ENCODE measurements at regions not wholly inside any gene's neighbourhood (a gene's known extent, or its start where the extent isn't known, plus 50 kb on each side); places are given as distances from the start of the nearest gene placed in this dataset.

DNA sequence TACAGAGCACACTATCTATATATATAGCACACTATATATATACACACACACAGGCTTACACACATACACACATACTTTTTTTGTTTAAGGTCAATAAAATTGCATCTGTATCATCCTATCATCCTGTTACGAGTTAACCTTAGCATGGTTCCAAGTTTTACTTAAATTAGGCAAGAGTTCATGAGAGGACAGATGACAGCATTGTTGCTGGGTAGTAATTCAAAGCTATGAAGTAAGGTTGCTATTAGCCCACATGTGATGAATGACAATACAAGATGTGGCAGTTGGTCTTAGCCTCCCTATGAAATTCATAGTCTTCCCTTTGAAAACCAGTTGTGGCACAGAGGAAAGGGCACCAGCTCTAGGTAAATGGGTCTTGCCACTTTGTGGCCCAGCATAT lies 438.1 kb downstream of the ACTL7B start:
- Histone ChIP-seq H3K36me3 (no peaks in the 10 kb centered on the region), H3K9me3 (no peaks in the 10 kb centered on the region), H3K27me3 (no peaks in the 10 kb centered on the region), H3K4me3 (no peak overlapping the region), H3K4me1 (no peaks in the 10 kb centered on the region), H3K27ac (no peak overlapping the region)
- no peak for TF ChIP-seq POLR2A (IDR thresholded peaks at IDR 0.05)
- TF ChIP-seq, protein P1, sequence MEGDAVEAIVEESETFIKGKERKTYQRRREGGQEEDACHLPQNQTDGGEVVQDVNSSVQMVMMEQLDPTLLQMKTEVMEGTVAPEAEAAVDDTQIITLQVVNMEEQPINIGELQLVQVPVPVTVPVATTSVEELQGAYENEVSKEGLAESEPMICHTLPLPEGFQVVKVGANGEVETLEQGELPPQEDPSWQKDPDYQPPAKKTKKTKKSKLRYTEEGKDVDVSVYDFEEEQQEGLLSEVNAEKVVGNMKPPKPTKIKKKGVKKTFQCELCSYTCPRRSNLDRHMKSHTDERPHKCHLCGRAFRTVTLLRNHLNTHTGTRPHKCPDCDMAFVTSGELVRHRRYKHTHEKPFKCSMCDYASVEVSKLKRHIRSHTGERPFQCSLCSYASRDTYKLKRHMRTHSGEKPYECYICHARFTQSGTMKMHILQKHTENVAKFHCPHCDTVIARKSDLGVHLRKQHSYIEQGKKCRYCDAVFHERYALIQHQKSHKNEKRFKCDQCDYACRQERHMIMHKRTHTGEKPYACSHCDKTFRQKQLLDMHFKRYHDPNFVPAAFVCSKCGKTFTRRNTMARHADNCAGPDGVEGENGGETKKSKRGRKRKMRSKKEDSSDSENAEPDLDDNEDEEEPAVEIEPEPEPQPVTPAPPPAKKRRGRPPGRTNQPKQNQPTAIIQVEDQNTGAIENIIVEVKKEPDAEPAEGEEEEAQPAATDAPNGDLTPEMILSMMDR (IDR thresholded peaks at IDR 0.05) = no peak
- no peak for DNase-seq

DNA sequence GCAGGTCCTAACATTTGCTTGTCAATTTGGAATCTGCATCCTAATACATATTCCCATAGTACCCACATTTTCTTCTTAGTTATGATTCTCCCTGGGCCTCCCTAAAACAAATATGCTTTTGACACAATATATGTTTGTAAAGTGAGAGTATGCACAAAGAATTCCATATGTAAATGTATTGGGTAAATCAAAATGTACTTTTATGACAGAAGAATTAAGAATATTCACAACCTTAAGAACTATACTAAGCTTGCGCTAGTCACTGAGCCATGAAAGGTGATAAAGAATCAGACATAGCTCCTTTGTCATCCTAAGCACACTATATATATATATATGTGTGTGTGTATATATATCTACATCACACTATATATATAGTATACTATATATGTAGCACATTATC lies 438.5 kb downstream of the ACTL7B start:
- Histone ChIP-seq H3K4me1 (no peaks in the 10 kb centered on the region), H3K36me3 (no peaks in the 10 kb centered on the region), H3K9me3 (no peaks in the 10 kb centered on the region), H3K27me3 (no peaks in the 10 kb centered on the region), H3K27ac (no peak overlapping the region), H3K4me3 (no peak overlapping the region)
- TF ChIP-seq POLR2A (IDR thresholded peaks at IDR 0.05) = no peak
- TF ChIP-seq, protein P1 (IDR thresholded peaks at IDR 0.05) = no peak
- no peak for DNase-seq

DNA sequence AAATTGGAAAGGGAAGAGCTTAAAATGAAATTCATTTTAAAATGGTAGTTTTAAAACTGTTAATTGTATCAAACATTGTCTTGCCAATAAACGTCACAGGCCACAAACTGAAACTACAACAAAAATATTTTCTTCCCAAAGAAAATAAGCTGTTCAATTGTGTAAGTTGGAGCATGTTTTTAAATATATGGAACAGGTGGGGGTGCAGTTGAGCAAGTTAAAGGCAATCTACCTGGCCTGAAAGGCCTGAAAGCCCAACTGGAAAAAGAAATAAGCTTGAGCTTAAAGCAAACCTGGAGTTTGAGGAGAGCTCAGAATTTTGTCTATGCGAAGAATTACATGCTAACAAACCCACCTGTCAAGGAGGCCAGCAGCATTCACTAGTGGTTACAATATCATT lies 439.5 kb downstream of the ACTL7B start:
- TF ChIP-seq POLR2A (IDR thresholded peaks at IDR 0.05) = no peak
- TF ChIP-seq, protein P1 (IDR thresholded peaks at IDR 0.05) = peak in 2 of 6 experiments; percentile 12 to 18

DNA sequence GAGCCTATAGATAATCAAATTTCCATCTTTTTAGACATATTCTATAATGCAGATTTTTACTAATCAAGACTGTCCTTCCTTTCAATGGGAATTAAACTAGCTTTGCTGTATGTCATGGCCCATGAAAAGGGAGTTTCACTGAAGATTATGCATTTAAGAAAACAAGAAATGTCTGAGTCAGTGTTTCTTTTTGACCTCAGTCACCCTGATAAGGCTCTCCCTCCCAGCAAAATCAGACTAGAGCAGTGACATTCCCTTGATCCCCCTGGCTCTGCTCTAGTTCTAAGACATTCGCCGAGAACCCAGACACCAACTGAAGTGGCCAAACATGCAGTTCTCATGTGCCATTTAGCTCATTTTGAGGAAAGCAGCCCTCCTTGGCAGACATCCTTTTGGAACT lies 442.0 kb downstream of the ACTL7B start:
- DNase-seq = no peak
- TF ChIP-seq, protein P1 (IDR thresholded peaks at IDR 0.05) = no peak
- no peak for TF ChIP-seq POLR2A (IDR thresholded peaks at IDR 0.05)
- no peak overlapping the region for H3K4me3 ChIP-seq
- H3K4me1 ChIP-seq = no peaks in the 10 kb centered on the region
- H3K27ac ChIP-seq = no peak overlapping the region
- no peaks in the 10 kb centered on the region for H3K9me3 ChIP-seq
- H3K36me3 ChIP-seq = no peaks in the 10 kb centered on the region
- H3K27me3 ChIP-seq = no peaks in the 10 kb centered on the region

More for the DNA sequence above, 439.5 kb downstream of the ACTL7B start:
- Histone ChIP-seq H3K4me3 (no peak overlapping the region), H3K36me3 (no peaks in the 10 kb centered on the region), H3K4me1 (no peaks in the 10 kb centered on the region), H3K27ac (no peak overlapping the region), H3K27me3 (no peaks in the 10 kb centered on the region), H3K9me3 (no peaks in the 10 kb centered on the region)
- DNase-seq = no peak

DNA sequence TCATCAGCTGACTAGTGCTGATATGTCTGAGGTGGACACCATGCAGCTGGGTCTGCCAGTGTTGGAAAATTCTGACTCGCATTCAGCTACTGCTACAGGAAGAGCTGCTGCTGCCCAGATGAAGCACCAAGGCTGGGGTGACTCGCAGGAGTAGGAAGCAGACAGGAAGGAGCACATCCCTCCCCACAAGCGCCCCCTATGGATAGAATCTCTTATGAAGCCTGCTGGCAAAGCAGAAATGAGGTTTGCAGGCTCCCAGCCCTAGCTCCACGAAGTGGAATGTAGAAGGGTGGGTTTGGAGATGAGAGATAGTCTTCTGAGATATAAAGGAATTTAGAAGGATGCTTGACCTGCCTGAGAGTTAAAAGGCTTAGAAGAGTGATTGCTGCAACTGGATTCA lies 443.0 kb downstream of the ACTL7B start:
- DNase-seq = no peak
- no peaks in the 10 kb centered on the region for H3K36me3 ChIP-seq
- no peak overlapping the region for H3K27ac ChIP-seq
- no peaks in the 10 kb centered on the region for H3K27me3 ChIP-seq
- no peaks in the 10 kb centered on the region for H3K4me1 ChIP-seq
- no peak overlapping the region for H3K4me3 ChIP-seq
- no peaks in the 10 kb centered on the region for H3K9me3 ChIP-seq
- TF ChIP-seq POLR2A (IDR thresholded peaks at IDR 0.05) = no peak
- TF ChIP-seq, protein P1 (IDR thresholded peaks at IDR 0.05) = no peak

DNA sequence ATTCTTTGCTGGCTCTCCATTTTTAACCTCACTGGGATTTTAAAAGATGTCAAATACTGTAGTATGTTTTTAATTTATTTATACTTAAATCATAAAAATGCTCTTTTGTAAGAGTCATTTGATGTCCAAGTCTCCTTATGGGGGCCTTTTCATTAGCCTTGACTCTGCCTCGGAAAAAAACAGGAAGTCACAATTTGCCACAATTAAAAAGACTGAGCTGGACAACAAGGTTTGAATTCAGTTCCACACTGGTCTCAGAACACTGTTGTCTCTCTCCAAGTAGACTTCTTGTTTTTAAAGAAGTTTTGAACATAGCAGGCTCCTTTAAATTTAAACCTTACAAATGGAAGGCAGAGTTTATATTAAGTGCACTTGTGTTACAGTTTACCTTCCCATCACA lies 444.2 kb downstream of the ACTL7B start:
- Histone ChIP-seq H3K9me3 (no peaks in the 10 kb centered on the region), H3K27ac (no peak overlapping the region), H3K27me3 (no peaks in the 10 kb centered on the region), H3K4me3 (no peak overlapping the region), H3K4me1 (no peaks in the 10 kb centered on the region), H3K36me3 (no peaks in the 10 kb centered on the region)
- no peak for TF ChIP-seq POLR2A (IDR thresholded peaks at IDR 0.05)
- TF ChIP-seq, protein P1 (IDR thresholded peaks at IDR 0.05) = no peak
- no peak for DNase-seq
